ENCODE measurements at regions not wholly inside any gene's neighbourhood (a gene's known extent, or its start where the extent isn't known, plus 50 kb on each side); places are given as distances from the start of the nearest gene placed in this dataset.

- no peak for DNase-seq
Measured at GRCh38 chr18:45487581-45487980, 127.7 kb upstream of the SLC14A2 start.

DNA sequence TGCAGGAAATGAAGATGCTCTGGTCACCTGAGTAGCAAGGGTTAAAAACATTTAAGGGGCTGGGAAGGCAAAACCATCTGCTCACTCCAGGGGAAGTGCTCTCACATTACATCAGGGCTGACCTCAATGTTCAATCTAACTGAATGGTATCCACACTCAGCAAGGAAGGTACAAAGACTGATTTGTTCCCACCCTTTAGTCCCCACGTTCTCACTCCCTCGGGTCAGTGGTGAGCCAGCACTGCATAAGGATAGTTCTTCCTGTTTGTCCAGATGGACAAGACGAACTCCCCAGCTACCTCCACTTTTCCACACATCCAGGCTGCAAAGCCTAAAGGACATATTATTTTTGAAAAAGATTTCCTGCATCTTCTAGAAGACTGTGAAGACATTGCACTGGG lies 126.6 kb upstream of the SLC14A2 start:
- no peak for DNase-seq

GRCh38 chr18:45493830-45494229 lies 121.4 kb upstream of the SLC14A2 start:
- DNase-seq, result no peak

- no peak for DNase-seq
Measured at GRCh38 chr18:45494811-45495210, 120.5 kb upstream of the SLC14A2 start.

GRCh38 chr18:45496741-45497140 lies 118.5 kb upstream of the SLC14A2 start:
- no peak for DNase-seq

GRCh38 chr18:45497595-45498286 lies 117.5 kb upstream of the SLC14A2 start:
- DNase-seq, result no peak

DNA sequence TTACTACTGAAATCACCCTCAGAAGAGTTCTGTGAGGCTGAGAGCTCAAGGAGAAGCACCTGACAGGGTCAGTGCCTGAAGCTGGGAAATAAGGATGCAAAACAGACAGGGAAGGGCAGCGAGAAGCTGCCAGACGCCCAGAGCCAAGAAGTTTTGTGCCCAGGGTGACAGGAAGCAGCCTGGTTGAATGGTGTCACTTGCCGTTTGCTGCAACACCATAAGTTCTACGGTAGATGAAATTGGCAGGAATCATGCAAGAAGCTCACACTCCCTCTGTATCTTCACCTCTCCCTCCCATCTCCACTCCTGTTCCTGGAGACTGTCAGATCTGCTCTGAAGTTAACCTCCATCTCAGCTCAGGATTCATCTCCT lies 117.0 kb upstream of the SLC14A2 start:
- no peak for DNase-seq

DNA sequence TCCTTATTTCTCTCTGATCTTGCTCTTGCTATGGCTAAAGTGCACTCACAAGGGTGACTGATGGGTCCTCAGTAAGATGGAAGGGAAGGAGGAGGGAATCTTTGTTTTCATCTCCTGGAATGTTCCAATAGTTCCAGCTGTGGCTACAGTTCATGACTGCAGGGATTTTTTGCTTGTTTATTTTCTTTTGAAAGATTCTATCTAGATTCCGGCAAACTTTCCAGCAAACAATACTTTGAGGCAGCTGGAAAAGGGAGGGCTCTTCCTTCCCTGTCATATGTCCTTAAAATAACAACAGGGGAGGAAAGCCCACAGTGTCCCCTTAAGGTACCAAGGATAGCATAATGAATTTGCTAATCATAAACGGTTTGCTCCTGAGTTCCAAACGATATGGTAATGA lies 111.3 kb upstream of the SLC14A2 start:
- DNase-seq, result no peak

DNA sequence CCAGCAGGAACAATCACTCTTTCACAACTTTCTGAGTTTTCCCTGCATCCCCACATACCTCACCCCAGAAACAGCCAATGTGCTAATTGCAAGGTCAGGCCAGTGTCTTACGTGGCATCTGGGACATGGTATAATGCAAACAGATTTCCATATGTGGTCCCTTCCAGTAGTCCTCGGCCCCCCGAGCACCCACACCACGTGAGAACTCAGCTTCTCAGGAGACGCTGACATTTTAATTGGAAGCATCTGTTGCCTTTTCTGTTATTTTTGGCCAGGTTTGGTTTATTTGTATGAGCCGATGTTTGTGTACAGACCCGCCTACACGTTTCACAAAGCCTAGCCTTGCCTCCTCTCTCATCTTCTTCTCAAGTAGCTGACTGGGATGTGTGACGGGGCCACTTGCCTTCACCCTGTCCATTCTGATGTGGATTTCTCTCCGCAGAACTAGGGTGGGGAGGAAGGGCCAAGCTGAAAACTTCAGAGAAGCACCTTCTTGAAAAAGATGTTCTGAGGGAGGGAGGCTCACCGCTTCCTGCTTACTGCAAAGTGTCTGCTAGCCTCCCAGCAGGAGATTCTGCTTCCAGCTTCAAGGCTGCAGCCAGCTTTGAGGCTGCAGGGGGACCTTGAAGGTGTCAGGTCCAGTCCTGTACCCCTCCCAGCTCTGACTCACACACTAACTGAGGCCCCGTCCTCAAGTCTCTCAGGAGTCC lies 109.6 kb upstream of the SLC14A2 start:
- DNase-seq, result no peak

- DNase-seq, result no peak
Measured at GRCh38 chr18:45506951-45507350, 108.3 kb upstream of the SLC14A2 start.

DNA sequence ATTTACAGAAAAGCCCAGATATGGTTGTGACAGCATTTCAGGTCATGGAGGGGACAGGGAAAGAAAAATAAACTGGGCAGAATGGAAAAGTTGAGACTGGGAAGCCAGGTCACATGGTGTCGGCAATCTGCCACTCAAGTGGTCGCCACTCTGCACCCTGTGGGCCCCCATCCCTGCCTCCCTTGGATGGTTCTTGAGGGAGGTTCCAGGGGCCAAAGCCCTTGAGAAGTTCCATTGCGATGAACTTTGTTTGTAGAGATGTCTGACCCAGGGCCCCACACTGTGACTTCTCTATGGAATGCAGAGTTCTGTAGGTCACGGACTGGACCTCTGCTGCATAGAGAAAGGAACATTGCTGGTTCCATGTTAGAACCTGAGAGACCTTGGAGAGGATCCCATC lies 105.7 kb upstream of the SLC14A2 start:
- no peak for DNase-seq

GRCh38 chr18:45510656-45511055 lies 104.6 kb upstream of the SLC14A2 start:
- no peak for DNase-seq

GRCh38 chr18:45512363-45512953 lies 102.8 kb upstream of the SLC14A2 start:
- no peak for DNase-seq

DNA sequence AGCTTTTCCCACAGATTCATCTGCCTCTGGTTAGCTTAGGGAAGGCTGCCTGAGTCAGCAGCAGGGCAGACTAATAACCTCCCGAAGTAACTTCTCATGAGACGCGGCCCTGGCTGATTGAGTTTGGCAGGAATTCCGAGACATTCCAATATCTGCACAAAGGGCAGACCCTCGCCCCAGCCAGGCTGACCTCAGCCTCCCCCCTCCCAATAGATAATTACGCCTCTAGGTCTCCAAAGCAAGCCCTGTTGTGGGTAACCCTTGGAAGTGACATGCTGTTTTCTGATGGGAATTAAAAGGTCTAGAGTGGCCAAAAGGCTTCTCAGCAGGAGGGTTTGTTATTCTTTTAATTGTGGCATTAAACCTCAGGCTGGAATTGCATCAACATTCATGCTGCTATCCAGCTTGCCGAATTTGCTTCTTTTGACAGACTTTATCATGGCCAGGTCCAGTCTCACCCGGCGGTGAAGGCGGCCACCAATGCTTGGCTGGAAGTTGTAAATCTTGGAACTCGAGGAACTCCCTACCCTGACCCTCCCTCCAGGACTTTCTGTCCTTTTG lies 98.0 kb upstream of the SLC14A2 start:
- DNase-seq, result no peak

- no peak for DNase-seq
Measured at GRCh38 chr18:45518311-45519155, 96.7 kb upstream of the SLC14A2 start.

DNA sequence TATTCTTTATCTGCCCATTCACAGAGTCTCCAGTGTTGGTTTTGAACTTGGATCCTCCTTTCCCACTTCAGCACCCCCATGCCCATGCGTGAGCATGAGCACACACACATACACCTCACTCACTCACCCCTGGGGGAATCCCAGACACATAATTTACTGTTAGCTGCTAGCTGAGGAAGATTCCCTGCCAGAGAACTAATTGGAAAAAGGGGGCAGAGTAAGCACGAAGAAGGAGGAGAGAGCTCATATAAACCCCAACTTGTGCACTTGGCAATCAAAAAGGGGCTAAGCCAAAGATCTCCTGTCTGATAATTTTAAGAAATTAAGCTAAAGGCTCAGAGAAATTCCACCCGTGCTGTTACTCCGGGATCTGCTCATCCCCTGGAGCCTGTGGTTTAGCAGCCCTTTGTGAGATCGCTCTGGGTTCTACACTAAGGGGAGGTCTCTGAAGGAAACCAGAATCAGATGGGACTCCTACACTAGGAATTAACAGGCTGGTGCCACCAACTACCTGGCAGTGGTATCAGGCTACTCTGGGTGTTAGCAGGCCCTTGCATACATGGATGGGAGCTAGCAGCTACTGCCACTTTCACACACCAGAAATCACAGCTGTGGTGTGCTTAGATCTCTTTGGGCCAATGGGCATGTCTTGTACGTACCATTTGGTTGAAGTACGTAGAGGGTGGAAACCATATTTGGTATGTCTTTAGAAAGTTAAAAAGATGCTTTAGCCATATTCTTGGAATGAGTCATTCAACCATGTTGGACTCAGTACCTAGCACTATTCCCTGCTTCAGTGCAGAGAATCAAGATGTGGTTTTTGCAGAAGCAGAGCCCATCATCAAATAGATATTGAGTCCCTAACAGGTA lies 95.6 kb upstream of the SLC14A2 start:
- DNase-seq, result no peak

- no peak for DNase-seq
Measured at GRCh38 chr18:45521136-45521535, 94.1 kb upstream of the SLC14A2 start.

DNA sequence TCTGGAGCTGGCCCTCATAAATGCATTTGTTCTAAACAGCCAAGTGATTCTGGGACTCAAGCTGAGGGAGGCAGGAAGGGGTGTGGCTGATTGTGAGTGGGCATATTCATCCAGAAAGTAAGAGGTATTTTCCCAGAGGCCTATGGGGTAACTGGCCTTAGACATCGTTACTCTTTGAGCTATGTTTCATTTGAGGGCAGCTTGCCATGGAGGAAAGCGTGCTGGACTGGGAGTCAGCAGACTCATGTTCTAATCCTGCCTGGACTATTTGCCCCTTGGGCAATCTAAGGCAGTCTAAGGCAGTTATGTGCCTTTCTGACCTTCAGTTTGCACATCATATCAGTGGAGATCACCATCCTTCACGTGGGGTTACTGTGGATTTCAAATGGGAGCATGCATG lies 93.5 kb upstream of the SLC14A2 start:
- no peak for DNase-seq

- no peak for DNase-seq
Measured at GRCh38 chr18:45522371-45522770, 92.9 kb upstream of the SLC14A2 start.

DNA sequence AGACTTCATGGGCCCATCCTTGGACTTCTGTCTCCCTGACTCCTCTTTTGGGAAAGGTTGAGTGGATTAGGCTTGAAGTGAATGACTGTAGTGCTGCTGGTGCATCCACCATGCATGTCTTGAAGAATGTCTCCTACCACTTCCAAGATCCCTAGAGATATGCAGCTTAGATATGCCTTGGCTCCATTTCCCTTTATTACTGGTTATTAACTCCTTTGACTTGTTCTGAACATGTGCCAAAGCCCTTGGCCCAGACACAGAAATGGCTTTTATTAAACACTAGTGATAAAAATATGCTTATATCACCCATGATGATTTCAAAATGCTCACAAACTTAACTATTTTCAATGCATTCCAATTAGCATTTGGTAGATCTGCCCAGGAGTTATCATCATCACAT lies 90.0 kb upstream of the SLC14A2 start:
- DNase-seq, result no peak
